ENCODE measurements at regions not wholly inside any gene's neighbourhood (a gene's known extent, or its start where the extent isn't known, plus 50 kb on each side); places are given as distances from the start of the nearest gene placed in this dataset.
A peak's percentile ranks its signal among the peaks of the same experiment; 100 is the strongest.

DNA sequence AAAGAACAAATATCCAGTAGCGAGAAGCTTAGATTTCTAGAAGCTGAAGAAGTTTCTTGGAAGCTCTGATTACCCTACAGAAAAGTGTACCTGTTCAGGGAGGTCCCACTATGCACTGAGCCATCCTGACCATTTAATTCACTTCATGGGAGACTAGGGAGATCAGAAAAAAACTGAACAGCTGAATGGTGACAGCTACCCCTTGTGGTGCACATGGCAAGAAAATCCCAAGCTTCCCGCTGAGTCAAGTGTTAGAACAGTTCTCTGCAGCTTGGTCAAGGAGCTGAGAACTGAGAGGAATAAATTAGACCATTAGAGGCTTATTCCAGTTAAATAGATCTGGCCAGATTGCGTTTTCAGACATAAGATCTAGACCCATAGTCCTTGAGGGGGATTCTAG, 197.2 kb upstream of the VEPH1 start:
- DNase-seq, result peak; percentile 2

GRCh38 chr3:157695586-157695985, 192.4 kb upstream of the VEPH1 start:
- DNase-seq, result no peak

DNA sequence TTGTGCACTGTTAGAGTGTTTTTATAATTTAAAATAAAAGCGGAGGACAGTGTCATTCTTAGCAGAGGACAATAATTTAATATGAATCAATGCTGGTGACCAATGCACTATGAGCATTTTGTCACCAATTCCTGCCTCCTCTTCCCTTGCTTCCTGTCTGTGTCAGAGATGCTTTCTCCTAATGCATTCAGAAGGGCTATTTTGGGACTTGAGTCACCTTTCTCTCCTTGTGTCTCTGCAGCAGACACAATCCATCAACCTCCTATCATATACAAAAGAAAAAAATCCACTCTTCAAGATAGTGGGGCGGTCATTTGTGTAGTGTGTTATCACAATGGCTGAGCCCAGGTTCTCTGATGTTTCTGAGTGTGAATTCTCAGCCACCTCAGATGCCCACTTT, 191.9 kb upstream of the VEPH1 start:
- DNase-seq, result no peak

GRCh38 chr3:157693762-157694161, 190.5 kb upstream of the VEPH1 start:
- DNase-seq, result no peak

GRCh38 chr3:157692468-157692867, 189.3 kb upstream of the VEPH1 start:
- no peak for DNase-seq

DNA sequence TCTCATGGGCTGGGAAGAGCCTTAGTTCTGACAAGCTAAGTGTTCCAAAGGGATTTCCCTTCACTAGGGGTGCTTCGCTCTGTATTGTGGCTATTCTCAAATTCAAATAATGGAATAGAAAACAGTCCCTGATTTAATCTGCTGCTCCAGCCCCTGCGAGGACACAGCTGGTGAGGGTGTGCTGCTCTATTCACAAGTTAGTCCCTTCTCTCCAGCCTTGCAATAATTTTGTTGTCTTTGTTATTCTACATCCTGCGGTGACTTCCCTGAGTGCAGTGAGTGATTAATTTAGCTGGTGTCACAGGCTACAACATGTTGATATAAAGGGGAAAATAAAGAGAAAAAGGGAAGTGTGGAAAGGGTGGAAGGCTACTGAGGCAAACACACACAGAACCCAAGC, 180.5 kb upstream of the VEPH1 start:
- no peak for DNase-seq

GRCh38 chr3:157672061-157672460, 168.8 kb upstream of the VEPH1 start:
- no peak for DNase-seq

- DNase-seq, result no peak
Measured at GRCh38 chr3:157671656-157672055, 168.4 kb upstream of the VEPH1 start.

GRCh38 chr3:157669416-157669815, 166.2 kb upstream of the VEPH1 start:
- DNase-seq, result no peak

GRCh38 chr3:157667493-157667892, 164.3 kb upstream of the VEPH1 start:
- no peak for DNase-seq

DNA sequence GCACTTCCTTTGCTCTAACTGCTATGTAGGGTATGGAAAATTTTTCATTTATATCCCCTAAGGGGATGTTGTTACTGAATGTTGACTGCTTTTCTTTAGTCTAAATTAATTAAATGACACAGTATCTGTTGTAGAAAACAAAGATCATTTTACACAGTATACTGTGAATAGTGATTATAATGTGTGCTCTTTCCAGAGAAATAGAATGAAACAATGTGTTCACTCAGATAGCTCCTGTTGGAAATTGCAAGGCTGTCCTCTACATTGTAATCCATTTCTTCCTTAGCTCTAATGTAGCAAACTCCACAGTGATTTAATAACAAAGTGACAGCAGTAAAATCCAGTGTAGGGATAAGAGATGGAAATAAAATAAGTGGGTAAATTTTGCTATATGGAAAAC, 159.0 kb upstream of the VEPH1 start:
- no peak for DNase-seq

GRCh38 chr3:157660847-157661246, 157.6 kb upstream of the VEPH1 start:
- DNase-seq, result no peak

- no peak for DNase-seq
Measured at GRCh38 chr3:157652366-157652765, 149.2 kb upstream of the VEPH1 start.

- DNase-seq, result no peak
Measured at GRCh38 chr3:157650699-157651098, 147.5 kb upstream of the VEPH1 start.

GRCh38 chr3:157650172-157650571, 147.0 kb upstream of the VEPH1 start:
- no peak for DNase-seq

- DNase-seq, result no peak
Measured at GRCh38 chr3:157649511-157649910, 146.3 kb upstream of the VEPH1 start.

DNA sequence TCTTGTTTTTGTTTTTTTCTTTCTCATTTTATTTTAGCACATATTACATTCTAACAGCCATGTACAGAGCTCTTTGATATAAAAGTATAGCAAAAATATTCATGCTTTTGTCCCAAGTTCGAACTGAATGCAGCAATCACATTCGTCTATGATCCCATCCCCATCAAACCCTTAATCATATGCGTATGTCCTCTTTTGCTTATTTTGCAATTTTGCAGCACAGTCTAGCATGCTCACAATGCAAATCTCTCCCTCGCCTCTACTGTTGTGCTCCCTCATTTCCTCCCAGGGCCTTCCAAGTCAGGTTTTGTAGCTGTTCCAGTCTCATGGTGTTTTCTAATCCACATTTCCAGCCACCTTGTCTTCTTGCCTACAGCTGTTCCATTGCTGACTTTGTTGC, 144.6 kb upstream of the VEPH1 start:
- DNase-seq, result no peak

DNA sequence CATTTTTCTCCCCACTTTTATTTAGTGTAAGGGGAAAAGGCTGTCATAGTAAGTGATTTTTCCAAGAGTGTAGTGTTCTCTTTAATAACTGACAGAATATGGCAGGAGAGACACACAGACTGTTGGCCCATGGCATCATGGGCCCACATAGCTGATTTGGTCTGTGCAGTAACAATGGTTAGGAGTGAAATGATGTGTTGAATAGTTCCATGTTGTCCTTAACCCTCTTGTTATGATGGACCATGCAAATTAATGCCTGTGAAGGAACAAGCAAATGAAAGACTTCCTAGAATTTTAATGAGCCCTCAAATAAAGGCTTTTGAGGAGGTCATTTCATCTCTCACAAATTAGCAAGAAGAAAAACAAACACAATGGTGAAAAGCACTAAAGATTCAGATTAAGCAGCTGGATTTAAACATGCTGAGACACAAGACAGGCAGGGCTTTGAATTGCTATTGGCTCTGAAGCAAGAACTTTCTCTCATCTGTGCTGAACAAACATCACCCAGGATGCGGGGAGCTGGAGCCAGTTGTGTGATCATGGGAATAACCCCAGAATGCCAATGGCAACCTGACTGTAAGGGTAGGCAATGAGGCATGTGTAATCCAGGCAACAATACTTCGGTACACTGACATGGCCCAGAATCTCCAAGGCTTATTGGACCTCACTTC, 136.7 kb upstream of the VEPH1 start:
- DNase-seq, result no peak

DNA sequence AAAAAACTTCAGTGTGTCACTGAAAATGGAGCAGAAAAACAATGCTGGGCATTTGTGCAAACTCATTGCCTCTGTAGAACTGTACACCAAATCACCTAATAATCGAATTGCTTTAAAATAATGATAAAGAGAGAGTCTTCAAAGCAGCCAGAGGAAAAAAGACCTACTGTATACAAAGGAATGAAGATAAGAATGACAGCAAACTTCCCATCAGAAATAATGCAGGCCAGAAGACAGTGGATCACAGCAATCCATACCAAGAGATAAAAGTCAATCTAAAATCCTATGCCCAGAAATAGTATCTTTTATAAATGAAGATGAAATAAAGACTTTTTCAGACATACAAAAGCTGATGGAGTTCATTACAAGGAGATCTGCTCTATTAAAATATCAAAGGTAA, 134.7 kb upstream of the VEPH1 start:
- no peak for DNase-seq

DNA sequence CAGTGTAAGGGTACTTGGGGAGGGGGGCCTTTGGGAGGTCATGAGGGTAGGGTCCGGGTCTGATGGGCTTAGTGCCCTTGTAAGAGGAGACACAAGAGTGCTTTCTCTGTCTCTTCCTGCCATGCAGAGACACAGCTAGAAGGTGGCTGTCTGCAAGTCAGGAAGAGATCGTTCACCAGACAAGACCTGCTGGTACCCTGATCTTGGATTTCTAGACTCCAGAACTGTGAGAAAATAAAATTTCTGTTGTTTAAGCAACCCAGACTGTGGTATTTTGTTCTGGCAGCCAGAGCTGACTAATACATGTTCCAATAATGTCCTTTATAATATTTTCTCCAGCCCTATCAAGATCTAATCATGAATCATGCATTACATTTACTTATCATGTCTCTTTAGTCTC, 130.0 kb upstream of the VEPH1 start:
- DNase-seq, result no peak

DNA sequence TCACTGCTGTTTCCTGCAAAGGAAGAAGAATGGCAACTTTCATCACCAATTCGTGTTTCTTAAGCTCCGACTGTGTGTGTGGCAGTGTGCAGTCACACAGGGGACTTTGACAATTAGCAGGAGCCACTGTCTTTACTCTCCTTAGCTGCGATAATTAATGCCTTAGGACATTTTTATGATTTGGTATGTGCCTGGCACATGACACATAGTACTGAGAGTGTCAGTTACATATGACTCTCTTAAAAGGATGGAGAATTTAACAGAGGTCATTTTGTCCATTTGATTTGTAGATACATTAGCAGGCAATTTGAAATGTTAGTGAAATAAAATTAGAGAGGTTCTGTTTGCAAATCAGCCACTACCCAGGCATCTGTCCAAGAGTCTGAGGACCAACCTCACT, 128.9 kb upstream of the VEPH1 start:
- no peak for DNase-seq

GRCh38 chr3:157631478-157631877, 128.3 kb upstream of the VEPH1 start:
- DNase-seq, result no peak

- DNase-seq, result no peak
Measured at GRCh38 chr3:157626817-157627216, 123.6 kb upstream of the VEPH1 start.

GRCh38 chr3:157624801-157625200, 121.6 kb upstream of the VEPH1 start:
- DNase-seq, result no peak

DNA sequence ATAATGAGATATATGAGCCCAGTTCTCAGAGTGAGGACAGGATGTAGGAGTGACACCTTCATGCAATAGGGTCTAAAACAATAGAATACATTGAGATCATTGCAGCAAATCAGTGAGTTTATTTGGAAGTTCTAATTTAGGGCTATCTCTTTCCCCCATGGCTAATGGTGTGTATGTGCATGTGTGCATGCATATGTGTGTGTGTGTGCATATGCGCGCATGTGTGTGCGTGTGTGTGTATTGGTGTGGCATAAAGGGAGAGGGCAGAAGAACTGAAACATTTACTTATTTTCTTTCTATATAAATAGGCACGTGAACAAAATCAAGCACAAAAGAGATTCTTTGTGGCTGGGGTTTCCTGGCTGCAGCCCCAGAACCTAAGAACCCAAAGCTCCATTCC, 115.7 kb upstream of the VEPH1 start:
- no peak for DNase-seq
